ENCODE measurements at regions not wholly inside any gene's neighbourhood (a gene's known extent, or its start where the extent isn't known, plus 50 kb on each side); places are given as distances from the start of the nearest gene placed in this dataset.
A peak's percentile ranks its signal among the peaks of the same experiment; 100 is the strongest.

DNA sequence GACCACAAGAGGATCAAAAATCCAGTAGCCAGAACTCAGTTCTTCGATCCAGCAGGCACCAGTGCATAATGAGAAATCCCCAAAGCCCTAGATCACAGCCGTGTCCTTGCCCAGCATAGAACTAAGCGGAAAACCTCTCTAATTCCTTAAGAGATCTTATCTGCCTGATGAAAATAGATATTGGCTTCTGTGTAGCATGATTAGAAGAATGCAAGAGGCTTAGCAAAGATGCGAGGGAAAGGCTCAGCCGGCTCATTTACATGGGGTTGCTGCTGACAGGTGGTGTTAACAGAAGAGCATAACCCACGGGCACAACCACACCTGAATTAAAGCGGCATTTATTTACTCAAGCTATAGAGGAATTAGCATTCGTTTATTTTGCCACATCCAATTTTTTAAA is 400.0 kb upstream of the ADAMTS16 start:
- Histone ChIP-seq H3K27me3 (no peaks in the 10 kb centered on the region), H3K36me3 (no peaks in the 10 kb centered on the region), H3K4me1 (no peaks in the 10 kb centered on the region), H3K27ac (no peak overlapping the region), H3K4me3 (replicated peaks in 1 of 3) (no peak overlapping the region), H3K9me3 (no peaks in the 10 kb centered on the region)
- DNase-seq: no peak
- TF ChIP-seq, protein P1, sequence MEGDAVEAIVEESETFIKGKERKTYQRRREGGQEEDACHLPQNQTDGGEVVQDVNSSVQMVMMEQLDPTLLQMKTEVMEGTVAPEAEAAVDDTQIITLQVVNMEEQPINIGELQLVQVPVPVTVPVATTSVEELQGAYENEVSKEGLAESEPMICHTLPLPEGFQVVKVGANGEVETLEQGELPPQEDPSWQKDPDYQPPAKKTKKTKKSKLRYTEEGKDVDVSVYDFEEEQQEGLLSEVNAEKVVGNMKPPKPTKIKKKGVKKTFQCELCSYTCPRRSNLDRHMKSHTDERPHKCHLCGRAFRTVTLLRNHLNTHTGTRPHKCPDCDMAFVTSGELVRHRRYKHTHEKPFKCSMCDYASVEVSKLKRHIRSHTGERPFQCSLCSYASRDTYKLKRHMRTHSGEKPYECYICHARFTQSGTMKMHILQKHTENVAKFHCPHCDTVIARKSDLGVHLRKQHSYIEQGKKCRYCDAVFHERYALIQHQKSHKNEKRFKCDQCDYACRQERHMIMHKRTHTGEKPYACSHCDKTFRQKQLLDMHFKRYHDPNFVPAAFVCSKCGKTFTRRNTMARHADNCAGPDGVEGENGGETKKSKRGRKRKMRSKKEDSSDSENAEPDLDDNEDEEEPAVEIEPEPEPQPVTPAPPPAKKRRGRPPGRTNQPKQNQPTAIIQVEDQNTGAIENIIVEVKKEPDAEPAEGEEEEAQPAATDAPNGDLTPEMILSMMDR (IDR thresholded peaks at IDR 0.05): no peak
- TF ChIP-seq POLR2A (IDR thresholded peaks at IDR 0.05): no peak
- WGBS, 2 donors: 52 to 60% methylated on average over 8 of the region's 8 CpGs
- intact Hi-C loops (cut with DNase I): no loop called here

DNA sequence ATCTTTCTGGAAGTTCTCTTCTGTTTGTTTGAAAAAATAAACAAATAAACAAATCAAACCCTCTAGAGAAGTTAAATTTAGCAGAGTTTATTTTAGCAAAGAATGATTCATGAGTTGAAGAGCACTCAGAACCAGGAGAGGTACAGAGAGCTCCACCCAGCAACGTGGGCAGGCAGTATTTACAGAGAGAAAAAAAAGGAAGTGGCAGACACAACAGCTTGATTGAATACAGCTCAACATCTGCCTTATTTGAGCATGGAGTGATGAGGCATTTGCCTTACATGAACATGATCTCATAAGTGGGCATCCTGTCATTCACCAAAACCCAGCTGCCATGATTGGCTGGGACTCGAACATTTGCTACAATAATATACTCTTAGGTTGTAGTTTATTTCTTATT is 381.6 kb upstream of the ADAMTS16 start:
- Histone ChIP-seq H3K9me3 (no peaks in the 10 kb centered on the region), H3K4me3 (replicated peaks in 1 of 3) (no peak overlapping the region), H3K4me1 (no peaks in the 10 kb centered on the region), H3K36me3 (no peaks in the 10 kb centered on the region), H3K27ac (no peak overlapping the region), H3K27me3 (no peaks in the 10 kb centered on the region)
- peak in 1 of 2 donors; percentile 10 for DNase-seq
- 45 to 48% methylated on average over 2 of the region's 2 CpGs for WGBS, 2 donors
- intact Hi-C loops (cut with DNase I): no loop called here
- TF ChIP-seq POLR2A (IDR thresholded peaks at IDR 0.05): no peak
- TF ChIP-seq, protein P1 (IDR thresholded peaks at IDR 0.05): no peak

DNA sequence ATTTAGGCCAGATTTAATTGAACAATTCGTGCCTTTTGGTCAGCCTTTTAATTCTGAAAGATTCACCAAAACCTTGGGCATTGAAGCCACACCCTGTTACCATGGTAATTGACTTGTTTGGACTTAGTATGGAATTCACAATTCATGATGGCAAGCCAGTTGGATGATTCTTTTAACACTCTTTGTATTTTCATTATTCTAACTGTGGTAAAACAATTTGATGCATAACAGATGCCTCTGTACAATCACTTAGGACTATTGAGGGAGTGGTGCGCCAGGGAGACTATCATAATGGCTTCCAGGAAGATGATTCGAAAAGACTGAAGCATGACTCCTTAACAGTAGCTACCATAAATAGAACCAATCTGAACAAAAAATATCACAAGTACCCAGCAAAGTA is 381.1 kb upstream of the ADAMTS16 start:
- Histone ChIP-seq H3K4me3 (replicated peaks in 1 of 3) (no peak overlapping the region), H3K27ac (no peak overlapping the region), H3K9me3 (no peaks in the 10 kb centered on the region), H3K36me3 (no peaks in the 10 kb centered on the region), H3K27me3 (no peaks in the 10 kb centered on the region), H3K4me1 (no peaks in the 10 kb centered on the region)
- WGBS, 2 donors: 82 to 83% methylated on average over 3 of the region's 3 CpGs
- intact Hi-C loops (cut with DNase I): no loop called here
- TF ChIP-seq POLR2A (IDR thresholded peaks at IDR 0.05): no peak
- TF ChIP-seq, protein P1 (IDR thresholded peaks at IDR 0.05): no peak
- DNase-seq: no peak

DNA sequence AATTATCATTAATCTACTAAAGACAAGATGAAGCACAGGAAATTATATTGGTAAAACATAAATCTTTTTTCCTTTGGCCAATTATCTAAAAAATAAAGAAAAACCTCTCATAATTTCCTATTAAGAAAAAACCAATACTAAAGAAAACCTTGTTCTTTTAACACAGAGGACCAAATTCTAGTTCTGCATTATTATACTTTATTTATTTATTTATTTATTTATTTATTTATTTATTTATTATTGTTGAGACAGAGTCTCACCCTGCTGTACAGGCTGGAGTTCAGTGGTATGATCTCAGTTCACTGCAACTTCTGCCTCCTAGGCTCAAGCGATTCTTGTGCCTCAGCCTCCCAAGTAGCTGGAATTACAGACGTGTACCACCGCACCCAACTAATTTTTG is 377.8 kb upstream of the ADAMTS16 start:
- Histone ChIP-seq H3K36me3 (no peaks in the 10 kb centered on the region), H3K27ac (no peak overlapping the region), H3K9me3 (no peaks in the 10 kb centered on the region), H3K4me1 (no peaks in the 10 kb centered on the region), H3K4me3 (replicated peaks in 1 of 3) (no peak overlapping the region), H3K27me3 (no peaks in the 10 kb centered on the region)
- intact Hi-C loops (cut with DNase I): no loop called here
- WGBS, 2 donors: 84 to 92% methylated on average over 3 of the region's 3 CpGs
- TF ChIP-seq, protein P1 (IDR thresholded peaks at IDR 0.05): no peak
- no peak for TF ChIP-seq POLR2A (IDR thresholded peaks at IDR 0.05)
- no peak for DNase-seq

DNA sequence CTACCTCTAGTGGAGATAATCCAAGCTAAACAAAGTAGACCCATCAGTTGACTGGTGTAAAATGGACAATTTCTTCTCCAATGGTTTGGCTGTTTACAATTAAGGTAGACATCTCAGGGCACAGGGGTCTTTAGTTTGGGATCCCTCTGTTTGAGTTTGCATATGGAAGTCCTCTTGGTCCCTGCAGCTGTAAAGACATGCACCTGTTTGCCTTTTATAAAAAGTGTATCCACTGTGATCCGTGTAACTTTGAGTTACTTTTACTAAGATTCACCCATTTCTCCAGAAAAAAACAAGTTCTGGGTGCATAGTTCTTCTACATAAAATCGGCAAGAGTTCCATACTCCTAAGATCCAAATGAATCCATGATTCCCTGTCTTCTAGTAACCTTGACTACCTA is 374.7 kb upstream of the ADAMTS16 start:
- Histone ChIP-seq H3K9me3 (no peaks in the 10 kb centered on the region), H3K27me3 (no peaks in the 10 kb centered on the region), H3K36me3 (no peaks in the 10 kb centered on the region), H3K27ac (no peak overlapping the region), H3K4me1 (no peaks in the 10 kb centered on the region), H3K4me3 (replicated peaks in 1 of 3) (no peak overlapping the region)
- TF ChIP-seq POLR2A (IDR thresholded peaks at IDR 0.05): no peak
- TF ChIP-seq, protein P1 (IDR thresholded peaks at IDR 0.05): no peak
- intact Hi-C loops (cut with DNase I): no loop called here
- 86 to 94% methylated on average over 2 of the region's 2 CpGs for WGBS, 2 donors
- no peak for DNase-seq

Measured in thyroid gland (tissue), 4 donors.